Sigmoid colon (tissue), 6 donors: ENCODE measurements at regions not wholly inside any gene's neighbourhood (a gene's known extent, or its start where the extent isn't known, plus 50 kb on each side); places are given as distances from the start of the nearest gene placed in this dataset.

Source experiments
- DNase-seq: peaks from one replicate; pipeline ENCODE4 v3.0.0-alpha.2; 2019
- H3K27ac ChIP-seq, 4 donors: fragments of 200-600 bp; sonication (generic); one replicate each; pipeline ENCODE4 v1.5.1; 2016 to 2019; ENCODE audit warnings: mild to moderate bottlenecking in 1 of 4
- H3K27me3 ChIP-seq, 3 donors: fragments of 200-600 bp; sonication (generic); one replicate each; pipeline ENCODE4 v1.5.1; 2019; ENCODE audit warnings: mild to moderate bottlenecking in 1 of 3
- H3K36me3 ChIP-seq, 4 donors: fragments of 200-600 bp; sonication (generic); one replicate each; pipeline ENCODE4 v1.5.1; 2016 to 2019
- H3K4me1 ChIP-seq, 4 donors: fragments of 200-600 bp; sonication (generic); one replicate each; pipeline ENCODE4 v1.5.1; 2017 to 2019
- H3K4me3 ChIP-seq, 4 donors: fragments of 200-600 bp; sonication (generic); one replicate each; pipeline ENCODE4 v1.5.1; 2017 to 2019; ENCODE audit warnings: mild to moderate bottlenecking in 2 of 4, moderate library complexity in 1 of 4
- H3K9me3 ChIP-seq, 4 donors: fragments of 200-600 bp in 3 of 4; sonication (generic) in 3 of 4; one replicate each; pipeline versions ENCODE4 v1.5.1 to v1.6.1; 2013 to 2019
- EP300 ChIP-seq, 4 donors: sonication (generic); formaldehyde crosslinking; IDR thresholded peaks; one replicate each; pipeline ENCODE4 v1.6.1; 2017; ENCODE audit warnings: antibody characterized with exemption in 4 of 4
- POLR2A ChIP-seq, 2 donors: fragments of 450-650 bp; IDR thresholded peaks; one replicate each; pipeline ENCODE4 v1.6.1; 2016; ENCODE audit warnings: antibody characterized with exemption in 2 of 2, mild to moderate bottlenecking in 2 of 2, moderate library complexity in 2 of 2
- POLR2AphosphoS5 ChIP-seq, 4 donors: sonication (generic); formaldehyde crosslinking; IDR thresholded peaks; one replicate each; pipeline ENCODE4 v1.6.1; 2017; ENCODE audit warnings: antibody characterized with exemption in 4 of 4
- WGBS, 2 donors: extraction: QIAGEN DNeasy Blood & Tissue Kit; methylation state at CpG; one replicate each; pipeline ENCODE4 v1.1.7; 2013; 5-methylcytosine and 5-hydroxymethylcytosine counted together
- intact Hi-C: fragments of 100-400 bp; cut with DNase I; formaldehyde crosslinking; loops from one replicate; pipeline ENCODE4 v1.15.1; 2023
- TF ChIP-seq, protein P1 (sequence below), 4 experiments: fragments of 450-650 bp in 3 of 4; fragments of 200-600 bp in 1 of 4; IDR thresholded peaks; one replicate each; pipeline ENCODE4 v1.5.1; 2016 to 2019; ENCODE audit warnings: antibody characterized with exemption in 4 of 4, mild to moderate bottlenecking in 3 of 4, moderate library complexity in 2 of 4
- donor health status: healthy with polysubstance abuse.
- donor health status: healthy.

DNA sequence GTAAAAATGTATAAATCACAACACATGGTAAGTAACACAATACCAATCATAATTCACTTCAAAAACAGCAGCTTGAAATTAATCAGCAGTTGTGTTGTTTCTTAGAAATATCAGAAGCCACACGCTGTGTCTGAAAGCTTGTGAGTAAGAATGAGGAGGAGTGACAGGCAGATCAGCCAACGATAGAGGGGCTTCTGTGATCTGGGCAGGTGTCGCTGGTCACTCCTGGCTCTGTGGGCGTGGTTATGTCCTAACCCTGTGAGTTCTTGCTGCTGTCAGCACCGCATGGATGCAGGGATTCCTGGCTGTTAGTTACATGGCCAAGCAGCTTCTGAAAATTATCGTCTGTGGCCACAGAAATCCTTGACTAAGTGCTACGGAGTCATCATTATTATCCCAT lies 123.4 kb downstream of the SLC25A47 start:
- H3K4me1 ChIP-seq: peaks cover 0 to 12% (median 0%) of the 10 kb centered on the region in 4 donors
- H3K27ac ChIP-seq: no peak overlapping the region
- H3K9me3 ChIP-seq: no peaks in the 10 kb centered on the region
- TF ChIP-seq EP300 (IDR thresholded peaks at IDR 0.05) (no peak), POLR2AphosphoS5 (IDR thresholded peaks at IDR 0.05) (no peak), POLR2A (IDR thresholded peaks at IDR 0.05) (no peak)
- TF ChIP-seq, protein P1, sequence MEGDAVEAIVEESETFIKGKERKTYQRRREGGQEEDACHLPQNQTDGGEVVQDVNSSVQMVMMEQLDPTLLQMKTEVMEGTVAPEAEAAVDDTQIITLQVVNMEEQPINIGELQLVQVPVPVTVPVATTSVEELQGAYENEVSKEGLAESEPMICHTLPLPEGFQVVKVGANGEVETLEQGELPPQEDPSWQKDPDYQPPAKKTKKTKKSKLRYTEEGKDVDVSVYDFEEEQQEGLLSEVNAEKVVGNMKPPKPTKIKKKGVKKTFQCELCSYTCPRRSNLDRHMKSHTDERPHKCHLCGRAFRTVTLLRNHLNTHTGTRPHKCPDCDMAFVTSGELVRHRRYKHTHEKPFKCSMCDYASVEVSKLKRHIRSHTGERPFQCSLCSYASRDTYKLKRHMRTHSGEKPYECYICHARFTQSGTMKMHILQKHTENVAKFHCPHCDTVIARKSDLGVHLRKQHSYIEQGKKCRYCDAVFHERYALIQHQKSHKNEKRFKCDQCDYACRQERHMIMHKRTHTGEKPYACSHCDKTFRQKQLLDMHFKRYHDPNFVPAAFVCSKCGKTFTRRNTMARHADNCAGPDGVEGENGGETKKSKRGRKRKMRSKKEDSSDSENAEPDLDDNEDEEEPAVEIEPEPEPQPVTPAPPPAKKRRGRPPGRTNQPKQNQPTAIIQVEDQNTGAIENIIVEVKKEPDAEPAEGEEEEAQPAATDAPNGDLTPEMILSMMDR (IDR thresholded peaks at IDR 0.05): no peak
- DNase-seq: no peak
- no peaks in the 10 kb centered on the region for H3K27me3 ChIP-seq
- H3K36me3 ChIP-seq: no peaks in the 10 kb centered on the region
- 88 to 90% methylated on average over 7 of the region's 7 CpGs for WGBS, 2 donors
- intact Hi-C loops: no loop called here
- no peak overlapping the region for H3K4me3 ChIP-seq

DNA sequence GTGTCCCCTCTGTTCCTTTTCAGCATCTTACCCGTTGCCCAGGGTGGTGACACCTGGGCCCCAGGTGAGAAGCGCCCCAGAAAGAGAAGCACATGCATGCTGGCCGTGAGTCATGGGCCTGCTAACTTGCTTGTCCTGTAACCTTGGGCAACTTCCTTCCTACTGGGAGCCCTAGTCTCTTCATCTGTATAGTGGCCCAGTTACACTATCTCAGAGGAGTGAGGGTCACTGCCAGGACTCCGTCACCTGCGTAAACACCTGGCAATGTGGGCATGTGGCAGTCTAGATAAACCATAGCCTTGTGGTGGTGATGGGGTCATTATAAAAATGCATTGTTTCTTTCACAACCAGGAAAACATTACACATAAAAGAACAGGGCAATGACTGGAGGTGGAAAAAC lies 125.2 kb downstream of the SLC25A47 start:
- Histone ChIP-seq H3K4me3 (no peak overlapping the region), H3K36me3 (no peaks in the 10 kb centered on the region), H3K4me1 (peaks cover 0 to 6% (median 0%) of the 10 kb centered on the region in 4 donors), H3K27ac (no peak overlapping the region), H3K27me3 (no peaks in the 10 kb centered on the region), H3K9me3 (no peaks in the 10 kb centered on the region)
- intact Hi-C loops: no loop called here
- 82 to 93% methylated on average over 5 of the region's 5 CpGs for WGBS, 2 donors
- DNase-seq: no peak
- TF ChIP-seq, protein P1 (IDR thresholded peaks at IDR 0.05): no peak
- TF ChIP-seq EP300 (IDR thresholded peaks at IDR 0.05) (no peak), POLR2AphosphoS5 (IDR thresholded peaks at IDR 0.05) (no peak), POLR2A (IDR thresholded peaks at IDR 0.05) (no peak)

DNA sequence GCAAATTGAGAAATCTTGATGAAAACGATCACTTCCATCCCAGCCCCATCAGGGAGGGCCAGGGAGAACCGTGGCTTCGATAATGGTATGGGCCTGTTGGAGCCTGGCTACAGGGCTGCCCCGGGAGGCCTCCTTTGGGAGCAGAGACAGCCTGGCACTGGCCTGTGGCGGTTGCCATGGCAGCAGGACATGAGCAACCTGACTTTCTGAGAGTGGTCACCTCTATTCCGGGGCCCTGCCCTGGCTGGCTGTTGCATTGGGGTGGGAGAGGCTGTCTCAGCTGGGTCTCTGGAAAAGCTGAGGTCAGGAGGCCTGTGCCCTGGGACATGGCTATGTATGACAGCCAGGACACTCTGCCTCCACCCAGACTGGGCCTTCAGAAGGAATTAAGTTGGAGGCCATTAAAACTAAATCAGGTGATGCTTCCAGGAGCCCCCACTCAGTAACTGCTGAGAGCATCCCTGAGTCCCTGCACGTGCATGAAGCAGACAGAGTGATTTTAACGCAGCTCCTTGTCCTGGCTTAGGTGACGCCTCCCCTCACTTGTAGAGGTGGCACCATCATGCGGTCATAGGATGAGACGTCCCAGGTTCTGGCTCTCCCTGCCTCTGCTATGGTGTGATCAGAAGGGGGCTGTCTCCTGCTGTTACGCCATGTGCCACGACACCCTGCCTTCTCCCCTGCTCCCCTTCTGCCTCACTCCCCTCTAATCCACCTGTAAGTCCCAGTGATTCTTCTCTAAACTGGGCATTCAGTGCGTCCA lies 126.3 kb downstream of the SLC25A47 start:
- Histone ChIP-seq H3K4me1 (no peaks in the 10 kb centered on the region), H3K4me3 (no peak overlapping the region), H3K27me3 (no peaks in the 10 kb centered on the region), H3K9me3 (no peaks in the 10 kb centered on the region), H3K36me3 (no peaks in the 10 kb centered on the region), H3K27ac (no peak overlapping the region)
- no peak for TF ChIP-seq EP300 (IDR thresholded peaks at IDR 0.05)
- TF ChIP-seq POLR2AphosphoS5 (IDR thresholded peaks at IDR 0.05): no peak
- TF ChIP-seq, protein P1 (IDR thresholded peaks at IDR 0.05): no peak
- no peak for TF ChIP-seq POLR2A (IDR thresholded peaks at IDR 0.05)
- 94% methylated on average over 14 of the region's 14 CpGs for WGBS, 2 donors
- no peak for DNase-seq
- intact Hi-C loops: no loop called here

DNA sequence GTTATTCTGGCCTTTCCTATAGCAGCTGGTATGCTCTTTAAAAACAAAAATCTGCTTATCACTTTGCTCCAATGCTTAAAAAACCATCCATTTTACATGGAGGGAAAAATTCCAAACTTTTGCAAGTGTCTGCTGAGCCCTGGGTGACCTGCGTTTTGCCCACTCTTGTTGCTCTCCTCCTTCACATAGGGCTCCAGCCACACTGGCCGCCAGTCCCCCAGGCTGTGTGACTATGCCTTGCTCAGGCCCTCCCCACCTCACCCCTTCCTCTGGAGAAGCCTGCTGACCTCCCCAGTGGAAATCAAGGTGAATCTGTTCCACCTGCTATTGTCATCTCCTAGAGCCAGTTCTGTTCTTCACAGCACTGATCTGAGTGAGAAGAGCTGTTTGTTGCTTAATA lies 126.9 kb downstream of the SLC25A47 start:
- 94 to 95% methylated on average over 2 of the region's 2 CpGs for WGBS, 2 donors
- TF ChIP-seq EP300 (IDR thresholded peaks at IDR 0.05): no peak
- TF ChIP-seq, protein P1 (IDR thresholded peaks at IDR 0.05): no peak
- TF ChIP-seq POLR2AphosphoS5 (IDR thresholded peaks at IDR 0.05): no peak
- TF ChIP-seq POLR2A (IDR thresholded peaks at IDR 0.05): no peak

DNA sequence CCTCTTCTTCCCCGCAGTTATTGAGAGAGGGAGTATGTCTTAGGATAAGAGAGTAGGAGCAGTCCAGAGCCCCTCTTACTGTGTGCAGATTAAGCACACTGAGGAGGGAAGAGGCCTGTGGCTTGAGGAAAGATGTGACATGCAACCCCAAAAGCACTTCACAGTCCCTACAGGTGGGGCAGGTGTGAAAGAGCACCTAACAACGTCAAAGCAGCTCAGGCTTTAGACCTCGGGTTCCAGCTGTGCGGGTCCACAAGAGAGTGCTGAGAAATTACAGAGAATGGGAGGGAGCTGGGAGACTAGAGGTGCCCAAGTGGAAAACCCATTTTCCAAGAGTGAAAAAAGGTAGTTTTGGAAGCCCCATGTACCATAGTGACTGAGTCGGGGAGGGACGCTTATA lies 127.6 kb downstream of the SLC25A47 start:
- no peak for DNase-seq
- Histone ChIP-seq H3K36me3 (no peaks in the 10 kb centered on the region), H3K27me3 (no peaks in the 10 kb centered on the region), H3K4me3 (no peak overlapping the region), H3K9me3 (no peaks in the 10 kb centered on the region), H3K27ac (no peak overlapping the region), H3K4me1 (no peaks in the 10 kb centered on the region)
- TF ChIP-seq EP300 (IDR thresholded peaks at IDR 0.05) (no peak), POLR2A (IDR thresholded peaks at IDR 0.05) (no peak), POLR2AphosphoS5 (IDR thresholded peaks at IDR 0.05) (no peak)
- TF ChIP-seq, protein P1 (IDR thresholded peaks at IDR 0.05): no peak
- intact Hi-C loops: no loop called here
- WGBS, 2 donors: 93 to 94% methylated on average over 6 of the region's 6 CpGs

More for the DNA sequence above, 126.9 kb downstream of the SLC25A47 start:
- H3K27ac ChIP-seq: no peak overlapping the region
- no peaks in the 10 kb centered on the region for H3K4me1 ChIP-seq
- no peaks in the 10 kb centered on the region for H3K27me3 ChIP-seq
- intact Hi-C loops: no loop called here
- H3K9me3 ChIP-seq: no peaks in the 10 kb centered on the region
- DNase-seq: no peak
- no peaks in the 10 kb centered on the region for H3K36me3 ChIP-seq
- no peak overlapping the region for H3K4me3 ChIP-seq
